GM06990 (cell line): ENCODE measurements at regions not wholly inside any gene's neighbourhood (a gene's known extent, or its start where the extent isn't known, plus 50 kb on each side); places are given as distances from the start of the nearest gene placed in this dataset.

Source experiments
- DNase-seq: peaks from one replicate; pipeline ENCODE4 v3.0.0-alpha.2; 2011; ENCODE audit not compliant: insufficient read length; ENCODE audit errors: extremely low read depth
- H3K27me3 ChIP-seq: replicated peaks from 2 replicates; pipeline ENCODE4 v1.6.0; 2011; ENCODE audit warnings: low read length; ENCODE audit not compliant: control insufficient read depth, insufficient read depth
- H3K36me3 ChIP-seq: 2 replicates; pipeline ENCODE4 v1.5.1; 2011; ENCODE audit warnings: low read length; ENCODE audit not compliant: control insufficient read depth, insufficient read depth
- H3K4me3 ChIP-seq: replicated peaks from 2 replicates; pipeline ENCODE4 v1.5.1; 2011; ENCODE audit warnings: low read depth, mild to moderate bottlenecking, control low read depth, low read length
- CTCF ChIP-seq: IDR thresholded peaks from 2 replicates; pipeline ENCODE4 v1.5.1; 2011; ENCODE audit warnings: low read length, control low read depth, mild to moderate bottlenecking, inconsistent platforms; ENCODE audit not compliant: insufficient read depth, poor library complexity, severe bottlenecking

- TF ChIP-seq CTCF: no peak
- no peaks in the 10 kb centered on the region for H3K36me3 ChIP-seq
- no peaks in the 10 kb centered on the region for H3K27me3 ChIP-seq
- no peak overlapping the region for H3K4me3 ChIP-seq
- DNase-seq: no peak
Measured at GRCh38 chr6:145247692-145248419, 487.5 kb downstream of the EPM2A start.

DNA sequence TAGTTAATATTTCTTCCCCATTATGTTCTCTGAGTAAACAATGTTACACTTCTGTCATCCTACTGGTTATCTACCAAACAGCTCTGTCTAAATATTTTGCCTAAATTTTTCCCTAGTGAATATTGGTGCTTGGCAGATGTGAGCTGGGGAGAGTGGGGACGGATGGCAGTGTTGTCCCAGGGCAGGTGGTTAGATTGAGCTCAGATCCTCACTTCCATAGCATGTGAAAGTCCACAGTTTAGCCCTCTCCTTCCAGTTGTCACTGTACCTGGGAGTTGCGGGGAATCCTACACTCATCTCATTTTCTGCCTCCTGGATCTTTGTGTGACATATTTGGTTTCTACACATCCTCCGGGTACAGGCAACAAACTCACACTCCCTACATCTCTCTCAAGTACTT, 484.9 kb downstream of the EPM2A start:
- Histone ChIP-seq H3K4me3 (no peak overlapping the region), H3K27me3 (no peaks in the 10 kb centered on the region), H3K36me3 (no peaks in the 10 kb centered on the region; the same call in 1 of the 2 replicates)
- TF ChIP-seq CTCF: no peak
- DNase-seq: no peak

DNA sequence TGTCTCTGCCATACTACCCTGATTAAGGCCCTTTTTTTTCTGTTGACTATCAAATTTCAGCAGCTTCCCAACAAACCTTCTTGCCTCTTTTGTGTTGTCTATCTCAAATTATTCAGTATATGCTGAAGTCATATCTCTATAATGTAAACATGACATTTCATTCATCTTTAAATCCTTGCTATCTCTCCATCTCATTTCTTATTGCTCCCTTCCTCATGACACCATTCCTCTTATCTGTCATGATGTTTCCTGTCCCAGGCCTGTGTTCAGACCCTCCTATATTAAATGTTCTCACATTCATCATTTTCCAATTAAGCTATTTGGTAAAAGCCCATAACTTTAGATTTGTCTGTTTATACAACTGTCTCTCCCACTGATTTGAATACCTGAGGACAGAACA, 482.6 kb downstream of the EPM2A start:
- TF ChIP-seq CTCF: no peak
- Histone ChIP-seq H3K4me3 (no peak overlapping the region), H3K27me3 (no peaks in the 10 kb centered on the region), H3K36me3 (no peaks in the 10 kb centered on the region; the same call in 1 of the 2 replicates)
- DNase-seq: no peak

DNA sequence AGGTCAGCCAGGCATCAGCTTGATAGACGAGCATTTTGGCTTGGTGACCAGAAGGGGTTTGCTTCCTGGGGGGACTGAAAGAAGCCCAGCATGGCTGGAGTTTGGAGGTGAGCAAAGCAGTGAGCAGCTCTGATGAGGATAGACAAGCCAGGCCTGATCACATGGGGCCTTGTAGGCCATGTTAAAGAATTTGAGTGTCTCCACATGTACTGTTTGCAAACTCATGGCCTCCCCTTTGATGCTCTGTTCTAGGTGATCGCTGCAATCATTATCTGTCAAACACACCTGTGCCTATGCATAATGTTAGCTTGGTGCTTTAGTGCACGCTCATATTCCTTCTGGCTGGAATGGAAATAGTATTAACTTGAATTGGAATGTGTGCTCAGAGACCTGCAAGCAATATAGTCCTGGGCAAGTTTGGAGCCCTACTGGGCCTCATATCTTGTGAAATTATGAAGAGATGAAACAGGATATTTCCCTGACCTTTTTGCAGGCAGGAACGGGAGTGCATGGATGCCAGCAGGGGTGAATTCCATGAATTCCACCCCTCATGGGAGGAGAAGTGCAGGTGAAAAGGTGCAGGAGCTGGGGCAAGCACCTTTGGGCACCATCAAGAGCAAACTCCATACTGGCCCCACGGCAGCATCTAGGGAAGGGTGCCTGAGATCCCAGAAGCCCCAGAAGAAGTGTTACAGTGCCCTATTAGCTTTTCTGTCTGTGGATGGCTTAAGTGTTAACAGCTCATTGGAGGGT, 480.5 kb downstream of the EPM2A start:
- no peaks in the 10 kb centered on the region; the same call in 1 of the 2 replicates for H3K36me3 ChIP-seq
- TF ChIP-seq CTCF: no peak
- no peak for DNase-seq
- H3K4me3 ChIP-seq: no peak overlapping the region
- no peaks in the 10 kb centered on the region for H3K27me3 ChIP-seq

- H3K27me3 ChIP-seq: no peaks in the 10 kb centered on the region
- no peak overlapping the region for H3K4me3 ChIP-seq
- no peaks in the 10 kb centered on the region; the same call in 1 of the 2 replicates for H3K36me3 ChIP-seq
- no peak for TF ChIP-seq CTCF
- DNase-seq: no peak
Measured at GRCh38 chr6:145257704-145258103, 477.6 kb downstream of the EPM2A start.
